ENCODE measurements at regions not wholly inside any gene's neighbourhood (a gene's known extent, or its start where the extent isn't known, plus 50 kb on each side); places are given as distances from the start of the nearest gene placed in this dataset.

GRCh38 chr12:68474467-68475204 lies 136.1 kb upstream of the RAP1B start:
- Mint-ChIP-seq H3K27ac (no peak overlapping the region), H3K4me3 (no peak overlapping the region), H3K4me1 (ENCODE audit: unreplicated experiment) (peaks cover 6% of the 10 kb centered on the region), H3K36me3 (no peaks in the 10 kb centered on the region), H3K9me3 (peaks cover 5% of the 10 kb centered on the region), H3K27me3 (no peaks in the 10 kb centered on the region)
- no peak for DNase-seq (ENCODE audit: extremely low spot score, unreplicated experiment)
- no peak for TF ChIP-seq CTCF (conservative IDR thresholded peaks at IDR 0.05)

- peaks cover 7% of the 10 kb centered on the region for H3K4me1 Mint-ChIP-seq (ENCODE audit: unreplicated experiment)
- no peak overlapping the region for H3K4me3 Mint-ChIP-seq
- no peak overlapping the region for H3K27ac Mint-ChIP-seq
- DNase-seq (ENCODE audit: extremely low spot score, unreplicated experiment) = no peak
- TF ChIP-seq CTCF (conservative IDR thresholded peaks at IDR 0.05) = no peak
- no peaks in the 10 kb centered on the region for H3K9me3 Mint-ChIP-seq
- H3K27me3 Mint-ChIP-seq = no peaks in the 10 kb centered on the region
- no peaks in the 10 kb centered on the region for H3K36me3 Mint-ChIP-seq
These were observed 133.9 kb upstream of the RAP1B start for GRCh38 chr12:68476794-68477193.

- no peak for TF ChIP-seq CTCF (conservative IDR thresholded peaks at IDR 0.05)
- no peak for DNase-seq (ENCODE audit: extremely low spot score, unreplicated experiment)
- H3K4me1 Mint-ChIP-seq (ENCODE audit: unreplicated experiment) = peaks cover 11% of the 10 kb centered on the region
- H3K27ac Mint-ChIP-seq = no peak overlapping the region
- no peaks in the 10 kb centered on the region for H3K27me3 Mint-ChIP-seq
- no peak overlapping the region for H3K4me3 Mint-ChIP-seq
- no peaks in the 10 kb centered on the region for H3K9me3 Mint-ChIP-seq
- no peaks in the 10 kb centered on the region for H3K36me3 Mint-ChIP-seq
These were observed 133.4 kb upstream of the RAP1B start for GRCh38 chr12:68477261-68477772.

- Mint-ChIP-seq H3K4me3 (no peak overlapping the region), H3K27ac (no peak overlapping the region)
These were observed 132.8 kb upstream of the RAP1B start for GRCh38 chr12:68477906-68478305.

GRCh38 chr12:68478516-68479260 lies 132.0 kb upstream of the RAP1B start:
- DNase-seq (ENCODE audit: extremely low spot score, unreplicated experiment) = no peak
- Mint-ChIP-seq H3K9me3 (no peaks in the 10 kb centered on the region), H3K27me3 (no peaks in the 10 kb centered on the region), H3K4me1 (ENCODE audit: unreplicated experiment) (peaks cover 11% of the 10 kb centered on the region), H3K4me3 (no peak overlapping the region), H3K36me3 (no peaks in the 10 kb centered on the region), H3K27ac (peak overlapping the region; percentile 27)
- TF ChIP-seq CTCF (conservative IDR thresholded peaks at IDR 0.05) = no peak

More at GRCh38 chr12:68477906-68478305, 132.8 kb upstream of the RAP1B start:
- Mint-ChIP-seq H3K36me3 (no peaks in the 10 kb centered on the region), H3K27me3 (no peaks in the 10 kb centered on the region), H3K9me3 (no peaks in the 10 kb centered on the region), H3K4me1 (ENCODE audit: unreplicated experiment) (peaks cover 11% of the 10 kb centered on the region)
- DNase-seq (ENCODE audit: extremely low spot score, unreplicated experiment) = no peak
- TF ChIP-seq CTCF (conservative IDR thresholded peaks at IDR 0.05) = no peak
